Upper lobe of left lung (tissue), 4 donors: ENCODE measurements at regions not wholly inside any gene's neighbourhood (a gene's known extent, or its start where the extent isn't known, plus 50 kb on each side); places are given as distances from the start of the nearest gene placed in this dataset.

Source experiments
- POLR2A ChIP-seq, 4 donors: fragments of 450-650 bp; IDR thresholded peaks; one replicate each; pipeline ENCODE4 v1.5.1; 2016 to 2017; ENCODE audit warnings: antibody characterized with exemption in 4 of 4, mild to moderate bottlenecking in 2 of 4
- POLR2AphosphoS5 ChIP-seq, 2 donors: sonication (generic); formaldehyde crosslinking; IDR thresholded peaks; one replicate each; pipeline ENCODE4 v1.5.1; 2017; ENCODE audit warnings: antibody characterized with exemption in 2 of 2
- TF ChIP-seq, protein P1 (sequence below), 6 experiments: fragments of 450-650 bp in 4 of 6; fragments of 200-600 bp in 2 of 6; sonication (generic) in 2 of 6; IDR thresholded peaks; one replicate each; pipeline ENCODE4 v1.5.1; 2016 to 2019; ENCODE audit warnings: antibody characterized with exemption in 6 of 6

DNA sequence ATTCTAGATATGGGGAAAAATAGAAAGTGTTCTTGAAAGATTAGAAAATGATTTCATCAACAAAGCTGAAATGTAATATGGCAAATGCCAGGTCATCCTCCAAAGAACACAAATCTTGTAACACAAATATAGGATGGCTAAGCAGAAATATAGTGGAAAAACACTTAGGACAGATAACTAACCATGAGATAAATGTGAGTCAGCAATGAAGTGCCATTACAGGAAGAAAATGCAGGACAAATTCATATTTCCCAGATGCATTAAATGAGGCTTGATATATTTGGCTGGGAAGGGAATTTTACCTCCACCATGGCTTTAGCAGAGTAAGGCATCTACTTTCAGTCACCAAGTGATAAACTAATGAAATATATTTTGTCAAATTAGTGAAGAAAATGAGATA, 92.8 kb upstream of the SEMA6D start:
- TF ChIP-seq POLR2A (IDR thresholded peaks at IDR 0.05) = no peak
- TF ChIP-seq, protein P1, sequence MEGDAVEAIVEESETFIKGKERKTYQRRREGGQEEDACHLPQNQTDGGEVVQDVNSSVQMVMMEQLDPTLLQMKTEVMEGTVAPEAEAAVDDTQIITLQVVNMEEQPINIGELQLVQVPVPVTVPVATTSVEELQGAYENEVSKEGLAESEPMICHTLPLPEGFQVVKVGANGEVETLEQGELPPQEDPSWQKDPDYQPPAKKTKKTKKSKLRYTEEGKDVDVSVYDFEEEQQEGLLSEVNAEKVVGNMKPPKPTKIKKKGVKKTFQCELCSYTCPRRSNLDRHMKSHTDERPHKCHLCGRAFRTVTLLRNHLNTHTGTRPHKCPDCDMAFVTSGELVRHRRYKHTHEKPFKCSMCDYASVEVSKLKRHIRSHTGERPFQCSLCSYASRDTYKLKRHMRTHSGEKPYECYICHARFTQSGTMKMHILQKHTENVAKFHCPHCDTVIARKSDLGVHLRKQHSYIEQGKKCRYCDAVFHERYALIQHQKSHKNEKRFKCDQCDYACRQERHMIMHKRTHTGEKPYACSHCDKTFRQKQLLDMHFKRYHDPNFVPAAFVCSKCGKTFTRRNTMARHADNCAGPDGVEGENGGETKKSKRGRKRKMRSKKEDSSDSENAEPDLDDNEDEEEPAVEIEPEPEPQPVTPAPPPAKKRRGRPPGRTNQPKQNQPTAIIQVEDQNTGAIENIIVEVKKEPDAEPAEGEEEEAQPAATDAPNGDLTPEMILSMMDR (IDR thresholded peaks at IDR 0.05) = no peak
- TF ChIP-seq POLR2AphosphoS5 (IDR thresholded peaks at IDR 0.05) = no peak
